Natural killer cell (primary cell): ENCODE measurements at regions not wholly inside any gene's neighbourhood (a gene's known extent, or its start where the extent isn't known, plus 50 kb on each side); places are given as distances from the start of the nearest gene placed in this dataset.
"Not testable (repeated sequence)": the region's sequence is repeated elsewhere in the genome, so short reads cannot be mapped to it uniquely, and the experiment has no call there.

Experiments used
- ATAC-seq, 3 donors: fragments of 150-1000 bp in 2 of 3; fragments of 200-7000 bp in 1 of 3; cut with Tn5 transposase; 1 replicate in 1 of 3; 2 replicates in 2 of 3; pipeline ENCODE4 v1.10.0; 2021; ENCODE audit warnings: mild to moderate bottlenecking in 2 of 3, moderate library complexity in 2 of 3
- DNase-seq, 2 donors: peaks; one replicate each; pipeline versions ENCODE4 v3.0.0 to v3.0.0-alpha.2; 2013 to 2021; ENCODE audit warnings: mixed read lengths in 1 of 2
- H3K27ac ChIP-seq: one replicate; pipeline ENCODE4 v1.5.1; 2013; ENCODE audit warnings: mild to moderate bottlenecking, low read length
- H3K27me3 ChIP-seq: one replicate; pipeline ENCODE4 v1.6.1; 2013; ENCODE audit warnings: low read length; ENCODE audit not compliant: control insufficient read depth, insufficient read depth
- H3K36me3 ChIP-seq: one replicate; pipeline ENCODE4 v1.6.1; 2013; ENCODE audit warnings: low read length; ENCODE audit not compliant: control insufficient read depth, insufficient read depth
- H3K4me1 ChIP-seq: one replicate; pipeline ENCODE4 v1.6.1; 2013; ENCODE audit warnings: low read length; ENCODE audit not compliant: control insufficient read depth, insufficient read depth
- H3K4me3 ChIP-seq: one replicate; pipeline ENCODE4 v1.5.1; 2013; ENCODE audit warnings: low read length
- H3K9me3 ChIP-seq: one replicate; pipeline ENCODE4 v1.6.1; 2013; ENCODE audit warnings: low read length; ENCODE audit not compliant: control insufficient read depth, insufficient read depth
- H3K27ac Mint-ChIP-seq, 2 donors: one replicate each; pipeline ENCODE4 v1.8.0; 2022; ENCODE audit warnings: mild to moderate bottlenecking in 2 of 2, mixed read lengths in 2 of 2, moderate library complexity in 1 of 2
- H3K27me3 Mint-ChIP-seq, 2 donors: one replicate each; pipeline ENCODE4 v1.8.0; 2022; ENCODE audit warnings: low read depth in 2 of 2, mixed read lengths in 2 of 2
- H3K36me3 Mint-ChIP-seq: one replicate; pipeline ENCODE4 v1.8.0; 2022; ENCODE audit warnings: mixed read lengths
- H3K4me1 Mint-ChIP-seq, 2 donors: one replicate each; pipeline ENCODE4 v1.8.0; 2022; ENCODE audit warnings: mixed read lengths in 2 of 2
- H3K4me3 Mint-ChIP-seq: one replicate; pipeline ENCODE4 v1.8.0; 2022; ENCODE audit warnings: mild to moderate bottlenecking, moderate library complexity, mixed read lengths
- H3K9me3 Mint-ChIP-seq, 2 donors: one replicate each; pipeline ENCODE4 v1.8.0; 2022; ENCODE audit warnings: mixed read lengths in 2 of 2
- CTCF ChIP-seq: fragments of 200-600 bp; IDR thresholded peaks from one replicate; pipeline ENCODE4 v1.8.0; 2022; ENCODE audit warnings: antibody characterized with exemption
- WGBS: methylation state at CpG from one replicate; pipeline ENCODE4 v1.1.7; 2013; ENCODE audit warnings: missing lambda C conversion rate; ENCODE audit not compliant: insufficient coverage; 5-methylcytosine and 5-hydroxymethylcytosine counted together
- intact Hi-C: fragments of 100-400 bp; cut with micrococcal nuclease; formaldehyde crosslinking; loops from one replicate; pipeline ENCODE4 v1.14.2; 2022

- H3K9me3 Mint-ChIP-seq: peaks cover 17% of the 10 kb centered on the region in 2 donors
- H3K27ac Mint-ChIP-seq, H3K4me3 Mint-ChIP-seq, H3K36me3 Mint-ChIP-seq, H3K4me1 ChIP-seq, intact Hi-C loops, H3K27ac ChIP-seq, ATAC-seq, H3K36me3 ChIP-seq, H3K27me3 Mint-ChIP-seq, H3K4me1 Mint-ChIP-seq, DNase-seq, H3K27me3 ChIP-seq, H3K4me3 ChIP-seq: not testable (repeated sequence)
- H3K9me3 ChIP-seq: peaks cover 22% of the 10 kb centered on the region
- 87% methylated on average over 18 of the region's 18 CpGs for WGBS
Observed at GRCh38 chr16:34069731-34070130, 610.3 kb downstream of the TP53TG3F start.

- H3K4me3 Mint-ChIP-seq: no peak overlapping the region
- peaks cover 44% of the 10 kb centered on the region for H3K36me3 Mint-ChIP-seq
- Histone ChIP-seq H3K27ac (no peak overlapping the region), H3K27me3 (no peaks in the 10 kb centered on the region), H3K4me3 (no peak overlapping the region), H3K4me1 (no peaks in the 10 kb centered on the region), H3K9me3 (no peaks in the 10 kb centered on the region), H3K36me3 (no peaks in the 10 kb centered on the region)
- WGBS: 76% methylated on average over 14 of the region's 14 CpGs
- H3K4me1 Mint-ChIP-seq: no peaks in the 10 kb centered on the region
- TF ChIP-seq CTCF: no peak
- ATAC-seq (no peak), DNase-seq (no peak)
- H3K9me3 Mint-ChIP-seq: peaks cover 26 to 30% of the 10 kb centered on the region in 2 donors
- no peaks in the 10 kb centered on the region for H3K27me3 Mint-ChIP-seq
- H3K27ac Mint-ChIP-seq: no peak overlapping the region
- intact Hi-C loops: no loop called here
Observed at GRCh38 chr16:34078691-34079090, 619.3 kb downstream of the TP53TG3F start.

GRCh38 chr16:34085038-34085437 is 625.6 kb downstream of the TP53TG3F start:
- H3K27ac Mint-ChIP-seq, H3K4me1 Mint-ChIP-seq, intact Hi-C loops, ATAC-seq, H3K4me3 Mint-ChIP-seq, H3K27me3 Mint-ChIP-seq, H3K9me3 ChIP-seq, H3K27me3 ChIP-seq, DNase-seq, H3K27ac ChIP-seq, H3K36me3 ChIP-seq, H3K4me1 ChIP-seq, H3K4me3 ChIP-seq: not testable (repeated sequence)
- Mint-ChIP-seq H3K9me3 (peaks cover 28 to 32% of the 10 kb centered on the region in 2 donors), H3K36me3 (peaks cover 50% of the 10 kb centered on the region)
- WGBS: 65% methylated on average over 5 of the region's 5 CpGs

- H3K27ac ChIP-seq, ATAC-seq, H3K4me3 ChIP-seq, H3K4me3 Mint-ChIP-seq, H3K27me3 ChIP-seq, DNase-seq, H3K4me1 ChIP-seq, H3K27ac Mint-ChIP-seq, intact Hi-C loops, H3K4me1 Mint-ChIP-seq, H3K27me3 Mint-ChIP-seq, H3K36me3 ChIP-seq: not testable (repeated sequence)
- peaks cover 36% of the 10 kb centered on the region for H3K9me3 ChIP-seq
- H3K36me3 Mint-ChIP-seq: peaks cover 34% of the 10 kb centered on the region
- H3K9me3 Mint-ChIP-seq: peaks cover 52 to 56% of the 10 kb centered on the region in 2 donors
- WGBS: 87% methylated on average over 14 of the region's 14 CpGs
Observed at GRCh38 chr16:34095006-34095405, 635.6 kb downstream of the TP53TG3F start.

GRCh38 chr16:34096911-34097310 is 637.5 kb downstream of the TP53TG3F start:
- H3K4me3 ChIP-seq, H3K4me1 Mint-ChIP-seq, H3K27me3 ChIP-seq, H3K27ac Mint-ChIP-seq, H3K27ac ChIP-seq, H3K27me3 Mint-ChIP-seq, intact Hi-C loops, DNase-seq, H3K4me3 Mint-ChIP-seq, H3K4me1 ChIP-seq, H3K36me3 ChIP-seq: not testable (repeated sequence)
- peaks cover 36% of the 10 kb centered on the region for H3K9me3 ChIP-seq
- peaks cover 38 to 49% of the 10 kb centered on the region in 2 donors for H3K9me3 Mint-ChIP-seq
- WGBS: 77% methylated on average over 4 of the region's 4 CpGs
- H3K36me3 Mint-ChIP-seq: peaks cover 19% of the 10 kb centered on the region
- ATAC-seq: peak in 1 of 3 donors; percentile 50

- peaks cover 38 to 46% of the 10 kb centered on the region in 2 donors for H3K9me3 Mint-ChIP-seq
- ATAC-seq, H3K27ac ChIP-seq, H3K27me3 Mint-ChIP-seq, H3K27ac Mint-ChIP-seq, H3K4me1 ChIP-seq, H3K4me1 Mint-ChIP-seq, H3K4me3 Mint-ChIP-seq, intact Hi-C loops, DNase-seq, H3K36me3 ChIP-seq, H3K27me3 ChIP-seq, H3K4me3 ChIP-seq: not testable (repeated sequence)
- WGBS: 86% methylated on average over 3 of the region's 3 CpGs
- H3K9me3 ChIP-seq: peaks cover 36% of the 10 kb centered on the region
- H3K36me3 Mint-ChIP-seq: peaks cover 15% of the 10 kb centered on the region
Observed at GRCh38 chr16:34097326-34097725, 637.9 kb downstream of the TP53TG3F start.

GRCh38 chr16:34098033-34098432 is 638.6 kb downstream of the TP53TG3F start:
- H3K9me3 ChIP-seq: peaks cover 36% of the 10 kb centered on the region
- Mint-ChIP-seq H3K36me3 (peaks cover 12% of the 10 kb centered on the region), H3K9me3 (peaks cover 38 to 40% of the 10 kb centered on the region in 2 donors)
- H3K4me3 Mint-ChIP-seq, H3K4me1 ChIP-seq, H3K27ac ChIP-seq, H3K27ac Mint-ChIP-seq, H3K4me1 Mint-ChIP-seq, ATAC-seq, intact Hi-C loops, H3K36me3 ChIP-seq, H3K4me3 ChIP-seq, H3K27me3 ChIP-seq, H3K27me3 Mint-ChIP-seq, DNase-seq: not testable (repeated sequence)
